HCT116 (cell line): ENCODE measurements at regions not wholly inside any gene's neighbourhood (a gene's known extent, or its start where the extent isn't known, plus 50 kb on each side); places are given as distances from the start of the nearest gene placed in this dataset.

Experiments used
- ATAC-seq: fragments of 200-7000 bp; cut with Tn5 transposase; 2 replicates; pipeline ENCODE4 v1.9.1; 2020; ENCODE audit warnings: mild to moderate bottlenecking, moderate library complexity
- BruUV-seq: library from RNA; stranded (reverse); fragments of 400-500 nt; replicated peaks from 2 replicates; lab custom pipeline; 2021; lab: Mats Ljungman, UMichigan
- CTCF ChIA-PET: fragments of 300-600 bp; sonication (Branson Sonifier 250); formaldehyde crosslinking; loops from one replicate; lab custom pipeline; 2021; ENCODE audit warnings: antibody characterized with exemption; lab: Charles Lee
- POLR2A ChIA-PET: fragments of 300-600, 350-600 bp; sonication (Branson Sonifier 250); formaldehyde crosslinking; loops from one replicate; lab custom pipeline; 2021; ENCODE audit warnings: antibody characterized with exemption; lab: Charles Lee
- RAD21 ChIA-PET, 2 experiments: fragments of 300-600 bp; sonication (Branson Sonifier 250); formaldehyde crosslinking; loops; one replicate each; lab custom pipeline; 2023; ENCODE audit warnings: low total read pairs in 2 of 2; ENCODE audit not compliant: uncharacterized antibody in 2 of 2, unreplicated experiment in 2 of 2, low non-redundant PET in 1 of 2; lab: Charles Lee
- DNase-seq: peaks from one replicate; pipeline ENCODE4 v3.0.0-alpha.2; 2010; ENCODE audit warnings: low read depth, low spot score
- H2AFZ ChIP-seq: fragments of 200-600 bp; shearing (Covaris generic), sonication (generic); 2 replicates; pipeline ENCODE4 v1.6.1; 2017; ENCODE audit warnings: low read depth, mixed run types, mixed read lengths, antibody characterized with exemption, low read length; ENCODE audit not compliant: poor library complexity, severe bottlenecking
- H3K27ac ChIP-seq: 2 replicates; pipeline ENCODE4 v1.5.1; 2012; ENCODE audit warnings: low read depth, low read length
- H3K27me3 ChIP-seq: fragments of 200-600 bp; sonication (generic); 2 replicates; pipeline ENCODE4 v1.6.1; 2016; ENCODE audit warnings: mixed run types, low read length, mixed read lengths; ENCODE audit not compliant: insufficient read depth
- H3K36me3 ChIP-seq, 2 experiments: fragments of 200-500 bp in 1 of 2; fragments of 200-600 bp in 1 of 2; sonication (Bioruptor generic) in 1 of 2; sonication (generic) in 1 of 2; 2 replicates each; pipeline versions ENCODE4 v1.5.1 to v1.6.1; 2014 to 2016; ENCODE audit warnings: low read length in 2 of 2, inconsistent platforms in 1 of 2, mixed read lengths in 1 of 2, mixed run types in 1 of 2; ENCODE audit not compliant: insufficient read depth in 2 of 2, control insufficient read depth in 1 of 2
- H3K4me1 ChIP-seq, 2 experiments: fragments of 200-600 bp in 1 of 2; sonication (generic) in 1 of 2; 2 replicates each; pipeline versions ENCODE4 v1.5.1 to v1.6.1; 2012 to 2017; ENCODE audit warnings: low read length in 2 of 2, inconsistent platforms in 1 of 2, mild to moderate bottlenecking in 1 of 2, mixed read lengths in 1 of 2, mixed run types in 1 of 2, moderate library complexity in 1 of 2; ENCODE audit not compliant: insufficient read depth in 2 of 2, control insufficient read depth in 1 of 2
- H3K4me2 ChIP-seq: fragments of 200-600 bp; sonication (generic); 2 replicates; pipeline ENCODE4 v1.6.1; 2017; ENCODE audit warnings: mixed run types, low read length, mixed read lengths
- H3K4me3 ChIP-seq, 2 experiments: fragments of 200-600 bp in 1 of 2; sonication (generic) in 1 of 2; replicated peaks in 1 of 2; 2 replicates each; pipeline ENCODE4 v1.5.1; 2011 to 2016; ENCODE audit warnings: low read length in 2 of 2, control low read depth in 1 of 2, low read depth in 1 of 2, mild to moderate bottlenecking in 1 of 2, mixed read lengths in 1 of 2, mixed run types in 1 of 2
- H3K79me2 ChIP-seq: fragments of 200-600 bp; sonication (generic); 2 replicates; pipeline ENCODE4 v1.6.1; 2017; ENCODE audit warnings: mild to moderate bottlenecking, mixed run types, low read length, moderate library complexity, mixed read lengths; ENCODE audit not compliant: insufficient read depth
- H3K9ac ChIP-seq: fragments of 200-600 bp; sonication (generic); 2 replicates; pipeline ENCODE4 v1.6.1; 2016; ENCODE audit warnings: low read length, mixed read lengths
- H3K9me2 ChIP-seq: fragments of 200-600 bp; sonication (generic), shearing (Covaris generic); 2 replicates; pipeline ENCODE4 v1.6.1; 2017; ENCODE audit warnings: mixed run types, mild to moderate bottlenecking, moderate library complexity; ENCODE audit not compliant: insufficient read depth
- H3K9me3 ChIP-seq, 2 experiments: fragments of 200-500 bp in 1 of 2; fragments of 200-600 bp in 1 of 2; sonication (Bioruptor generic) in 1 of 2; sonication (generic) in 1 of 2; 2 replicates each; pipeline ENCODE4 v1.6.1; 2014 to 2017; ENCODE audit warnings: low read length in 2 of 2, mixed read lengths in 2 of 2, inconsistent platforms in 1 of 2, low read depth in 1 of 2, mild to moderate bottlenecking in 1 of 2, mixed run types in 1 of 2, moderate library complexity in 1 of 2; ENCODE audit not compliant: control insufficient read depth in 1 of 2, insufficient read depth in 1 of 2
- H4K20me1 ChIP-seq: fragments of 200-600 bp; sonication (generic), shearing (Covaris generic); 2 replicates; pipeline ENCODE4 v1.6.1; 2017; ENCODE audit warnings: mixed run types, mild to moderate bottlenecking, moderate library complexity; ENCODE audit not compliant: insufficient read depth
- CBX3 ChIP-seq: IDR thresholded peaks from 2 replicates; pipeline ENCODE4 v1.6.1; 2012; ENCODE audit warnings: low read depth
- CEBPB ChIP-seq: IDR thresholded peaks from 2 replicates; pipeline ENCODE4 v1.6.1; 2012; ENCODE audit warnings: low read depth
- EZH2 ChIP-seq: fragments of 200-600 bp; sonication (generic); IDR thresholded peaks from 2 replicates; pipeline ENCODE4 v1.6.1; 2017; ENCODE audit warnings: antibody characterized with exemption, mixed run types
- JUND ChIP-seq: IDR thresholded peaks from 2 replicates; pipeline ENCODE4 v1.6.1; 2012
- SP1 ChIP-seq: IDR thresholded peaks from 2 replicates; pipeline ENCODE4 v1.6.1; 2012; ENCODE audit warnings: low read depth
- intact Hi-C: fragments of 100-400 bp; cut with micrococcal nuclease; formaldehyde crosslinking; loops from 2 replicates; pipeline ENCODE4 v1.10.0; 2022

DNA sequence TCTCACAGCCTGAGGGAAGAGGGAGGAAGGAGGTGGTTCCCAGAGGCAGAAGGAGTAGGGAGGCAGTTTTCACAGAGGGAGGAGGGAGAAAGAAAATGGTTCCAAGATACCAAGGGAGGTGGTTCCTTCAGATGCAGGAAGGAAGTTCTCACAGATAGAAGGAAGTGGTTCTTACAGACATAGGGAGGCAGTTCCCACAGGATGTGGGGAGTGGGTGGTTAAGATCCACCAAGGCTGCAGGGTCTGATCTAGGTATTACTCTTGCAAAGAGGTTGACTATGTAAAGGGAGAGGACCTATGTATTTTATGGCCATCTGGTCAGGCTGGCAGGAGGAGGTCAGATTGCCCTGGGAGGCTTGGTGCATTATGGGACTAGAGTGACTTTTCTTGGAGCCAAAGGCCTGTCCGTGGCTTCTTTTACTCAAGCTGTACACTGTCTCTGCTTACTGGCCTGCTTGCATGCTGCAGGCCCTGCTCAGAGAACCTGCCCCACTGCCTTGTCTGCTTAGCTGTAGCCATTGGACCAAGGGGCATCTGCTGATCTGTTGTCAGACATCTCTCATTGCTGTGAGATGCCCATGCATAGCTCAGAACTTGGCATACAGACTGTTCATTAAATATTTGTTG is 283.7 kb downstream of the DHX35 start:
- BruUV-seq, result no TSS peak
- TF ChIP-seq EZH2 (no peak), CEBPB (no peak)
- TF ChIP-seq, all 23 proteins: peak for 0
- no peak overlapping the region for H3K9ac ChIP-seq
- H3K27me3 ChIP-seq, result peaks cover 14% of the 10 kb centered on the region
- H4K20me1 ChIP-seq, result no peaks in the 10 kb centered on the region
- no peaks in the 10 kb centered on the region for H3K9me3 ChIP-seq
- H3K79me2 ChIP-seq, result no peaks in the 10 kb centered on the region
- ATAC-seq (no peak), DNase-seq (no peak)
- CTCF ChIA-PET, result no interaction called here
- RAD21 ChIA-PET, result no interaction called here
- H3K9me2 ChIP-seq, result no peaks in the 10 kb centered on the region
- H3K4me3 ChIP-seq, result no peak overlapping the region
- no peak overlapping the region for H3K27ac ChIP-seq
- H2AFZ ChIP-seq, result no peak overlapping the region
- H3K4me1 ChIP-seq, result no peaks in the 10 kb centered on the region
- intact Hi-C loops, result no loop called here
- no peak overlapping the region for H3K4me2 ChIP-seq
- H3K36me3 ChIP-seq, result no peaks in the 10 kb centered on the region
- POLR2A ChIA-PET, result no interaction called here

DNA sequence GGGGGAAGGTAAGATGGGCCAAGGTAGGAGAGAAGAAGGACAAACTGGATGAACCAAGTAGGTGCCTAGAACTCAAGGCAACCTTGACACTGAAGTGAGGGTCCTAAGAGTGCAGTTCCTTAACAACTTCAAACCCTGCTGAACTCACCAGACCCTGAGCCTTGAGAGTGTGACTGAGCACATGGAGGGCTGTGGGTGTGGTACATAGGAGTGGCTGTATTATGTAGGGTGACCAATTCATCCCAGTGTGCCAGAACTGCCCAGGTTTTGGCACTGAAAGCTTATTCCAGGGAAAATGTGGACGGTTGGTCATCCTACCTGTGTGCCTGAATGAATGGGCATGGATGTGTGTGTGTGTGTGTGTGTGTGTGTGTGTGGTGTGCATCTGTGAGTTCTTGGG is 281.8 kb downstream of the DHX35 start:
- BruUV-seq, result no TSS peak

More for the DNA sequence above, 281.8 kb downstream of the DHX35 start:
- peaks cover 13% of the 10 kb centered on the region for H3K27me3 ChIP-seq
- ChIA-PET POLR2A (no interaction called here), RAD21 (no interaction called here), CTCF (no interaction called here)
- H3K9me2 ChIP-seq, result no peaks in the 10 kb centered on the region
- H3K4me1 ChIP-seq, result no peaks in the 10 kb centered on the region
- no peak overlapping the region for H3K27ac ChIP-seq
- intact Hi-C loops, result no loop called here
- no peak overlapping the region for H3K4me3 ChIP-seq
- H3K4me2 ChIP-seq, result no peak overlapping the region
- no peaks in the 10 kb centered on the region for H3K36me3 ChIP-seq
- no peak for DNase-seq
- H3K9ac ChIP-seq, result no peak overlapping the region
- no peak overlapping the region for H2AFZ ChIP-seq
- ATAC-seq, result no peak
- no peaks in the 10 kb centered on the region for H3K9me3 ChIP-seq
- no peaks in the 10 kb centered on the region for H4K20me1 ChIP-seq
- no peaks in the 10 kb centered on the region for H3K79me2 ChIP-seq
- TF ChIP-seq CBX3, result no peak
- TF ChIP-seq SP1, result no peak
- no peak for TF ChIP-seq JUND
